ENCODE measurements at regions not wholly inside any gene's neighbourhood (a gene's known extent, or its start where the extent isn't known, plus 50 kb on each side); places are given as distances from the start of the nearest gene placed in this dataset.
"Not testable (repeated sequence)": the region's sequence is repeated elsewhere in the genome, so short reads cannot be mapped to it uniquely, and the experiment has no call there.

- no peak for DNase-seq
Measured at GRCh38 chr3:71961378-71961777, 176.4 kb upstream of the PROK2 start.

GRCh38 chr3:71958533-71958932 lies 173.6 kb upstream of the PROK2 start:
- no peak for DNase-seq

- no peak for DNase-seq
Measured at GRCh38 chr3:71956716-71957115, 171.8 kb upstream of the PROK2 start.

GRCh38 chr3:71956069-71956340 lies 171.1 kb upstream of the PROK2 start:
- no peak for DNase-seq

GRCh38 chr3:71955240-71956068 lies 170.5 kb upstream of the PROK2 start:
- DNase-seq: no peak

- no peak for DNase-seq
Measured at GRCh38 chr3:71951842-71952241, 166.9 kb upstream of the PROK2 start.

- no peak for DNase-seq
Measured at GRCh38 chr3:71951361-71951760, 166.4 kb upstream of the PROK2 start.

- DNase-seq: no peak
Measured at GRCh38 chr3:71949442-71949841, 164.5 kb upstream of the PROK2 start.

- no peak for DNase-seq
Measured at GRCh38 chr3:71944482-71945065, 159.6 kb upstream of the PROK2 start.

- no peak for DNase-seq
Measured at GRCh38 chr3:71942432-71943187, 157.7 kb upstream of the PROK2 start.

- no peak for DNase-seq
Measured at GRCh38 chr3:71940486-71940885, 155.5 kb upstream of the PROK2 start.

GRCh38 chr3:71938081-71938480 lies 153.1 kb upstream of the PROK2 start:
- not testable (repeated sequence) for DNase-seq

GRCh38 chr3:71936681-71937080 lies 151.7 kb upstream of the PROK2 start:
- DNase-seq: no peak

- no peak for DNase-seq
Measured at GRCh38 chr3:71934520-71935270, 149.7 kb upstream of the PROK2 start.

GRCh38 chr3:71931922-71932321 lies 147.0 kb upstream of the PROK2 start:
- DNase-seq: no peak

GRCh38 chr3:71930056-71930991 lies 145.4 kb upstream of the PROK2 start:
- no peak for DNase-seq

- no peak for DNase-seq
Measured at GRCh38 chr3:71928212-71928611, 143.3 kb upstream of the PROK2 start.

GRCh38 chr3:71927505-71928066 lies 142.6 kb upstream of the PROK2 start:
- no peak for DNase-seq

- no peak for DNase-seq
Measured at GRCh38 chr3:71926616-71927015, 141.7 kb upstream of the PROK2 start.

- DNase-seq: peak; percentile 4
Measured at GRCh38 chr3:71926262-71926600, 141.3 kb upstream of the PROK2 start.

GRCh38 chr3:71925511-71926261 lies 140.7 kb upstream of the PROK2 start:
- not testable (repeated sequence) for DNase-seq
